PC-3 (cell line): ENCODE measurements at regions not wholly inside any gene's neighbourhood (a gene's known extent, or its start where the extent isn't known, plus 50 kb on each side); places are given as distances from the start of the nearest gene placed in this dataset.

Experiments
- CTCF ChIP-seq: fragments of 300-600 bp; sonication (generic); conservative IDR thresholded peaks from 2 replicates; pipeline ENCODE4 v1.5.1; 2017; ENCODE audit warnings: antibody characterized with exemption, low read depth, mild to moderate bottlenecking, low read length
- EZH2 ChIP-seq: fragments of 300-600 bp; sonication (generic); IDR thresholded peaks from one replicate; pipeline ENCODE4 v1.6.1; 2017; ENCODE audit warnings: antibody characterized with exemption, mild to moderate bottlenecking, low read length; ENCODE audit not compliant: unreplicated experiment
- EZH2phosphoT487 ChIP-seq: fragments of 300-600 bp; sonication (generic); IDR thresholded peaks from 2 replicates; pipeline ENCODE4 v1.6.1; 2018; ENCODE audit warnings: mild to moderate bottlenecking, antibody characterized with exemption, low read length, borderline replicate concordance

- TF ChIP-seq CTCF, result no peak
- TF ChIP-seq EZH2, result no peak
- no peak for TF ChIP-seq EZH2phosphoT487
These were observed 82.3 kb upstream of the LPAR1 start for GRCh38 chr9:111120526-111120925.
